Pancreas (tissue), 10 donors: ENCODE measurements at regions not wholly inside any gene's neighbourhood (a gene's known extent, or its start where the extent isn't known, plus 50 kb on each side); places are given as distances from the start of the nearest gene placed in this dataset.

ENCODE experiments used
- ATAC-seq, 4 donors: fragments of 200-7000 bp; cut with Tn5 transposase; one replicate each; pipeline versions ENCODE4 v1.8.0 to v1.9.1; 2020; ENCODE audit warnings: mild to moderate bottlenecking in 4 of 4, moderate library complexity in 4 of 4
- DNase-seq, 6 donors: peaks; one replicate each; pipeline ENCODE4 v3.0.0-alpha.2; 2020
- FAIRE-seq: peaks from 2 replicates; lab custom pipeline; 2012; peaks lifted over from hg19 to GRCh38; lab: Jason Lieb, UNC
- H3K27ac ChIP-seq, 4 donors: fragments of 200-600 bp; sonication (generic); 1 replicate in 3 of 4; 2 replicates in 1 of 4; pipeline versions ENCODE4 v1.5.0 to v1.8.0; 2020
- H3K27me3 ChIP-seq, 4 donors: fragments of 200-600 bp; one replicate each; pipeline ENCODE4 v1.8.0; 2021
- H3K36me3 ChIP-seq, 3 donors: fragments of 200-600 bp; sonication (generic) in 1 of 3; one replicate each; pipeline versions ENCODE4 v1.5.0 to v1.8.0; 2020 to 2021
- H3K4me1 ChIP-seq, 3 donors: fragments of 200-600 bp; one replicate each; pipeline ENCODE4 v1.8.0; 2021
- H3K4me3 ChIP-seq, 4 donors: fragments of 200-600 bp; sonication (generic) in 2 of 4; one replicate each; pipeline versions ENCODE4 v1.5.0 to v1.8.0; 2020 to 2021
- H3K9me3 ChIP-seq, 4 donors: fragments of 200-600 bp; one replicate each; pipeline ENCODE4 v1.8.0; 2021
- CTCF ChIP-seq, 4 donors: fragments of 200-600 bp; sonication (generic) in 3 of 4; IDR thresholded peaks; one replicate each; pipeline versions ENCODE4 v1.5.0 to v1.8.0; 2021; ENCODE audit warnings: antibody characterized with exemption in 4 of 4
- WGBS, 2 donors: extraction: QIAGEN DNeasy Blood & Tissue Kit; methylation state at CpG; one replicate each; pipeline ENCODE4 v1.1.7; 2013; 5-methylcytosine and 5-hydroxymethylcytosine counted together
- intact Hi-C, 3 donors: fragments of 100-400 bp; cut with DNase I; formaldehyde crosslinking; loops; one replicate each; pipeline versions ENCODE4 v1.11.1 to v1.14.2; 2022
- donor health status: healthy with polysubstance abuse.
- donor health status: DM: no; HTN: no; CAD: no; lungs with moderate emphysema.
- donor health status: DM: no; HTN: no; CAD: no.
- donor health status: control.
- donor health status: control.
- donor health status: Bipolar disorder and iron deficiency.
- donor health status: DM: yes; HTN: yes; CAD: no.
- donor health status: DM: no; HTN: no; CAD: no.
- donor health status: DM: no; HTN: no; CAD: no.
- donor health status: DM: yes; HTN: yes; CAD: no.

DNA sequence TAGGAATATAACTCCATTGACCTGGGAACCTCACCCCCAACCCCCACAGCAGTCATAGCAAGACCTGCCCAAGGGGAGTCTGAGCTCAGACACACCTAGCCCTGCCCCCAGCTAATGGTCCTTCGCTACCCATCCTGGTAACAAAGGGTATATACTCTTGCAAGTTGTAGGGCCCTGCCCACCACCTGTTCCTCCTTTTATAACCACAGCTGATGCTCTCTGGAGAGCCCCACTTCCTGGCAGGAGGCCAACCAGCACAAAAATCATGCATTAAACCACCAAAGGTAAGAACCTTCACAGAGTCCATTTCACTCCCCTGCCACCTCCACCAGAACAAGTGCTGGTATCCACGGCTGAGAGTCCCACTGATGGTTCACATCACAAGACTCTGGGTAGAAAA, 1195.3 kb upstream of the SEMA6A start:
- TF ChIP-seq CTCF (IDR thresholded peaks at IDR 0.05): no peak
- WGBS, 2 donors: 79 to 80% methylated on average over 2 of the region's 2 CpGs
- H3K4me3 ChIP-seq: no peak overlapping the region
- no peak for FAIRE-seq
- no peaks in the 10 kb centered on the region for H3K27me3 ChIP-seq
- no peaks in the 10 kb centered on the region for H3K9me3 ChIP-seq
- H3K36me3 ChIP-seq: no peaks in the 10 kb centered on the region
- H3K27ac ChIP-seq: no peak overlapping the region
- intact Hi-C loops: no loop called here
- DNase-seq: no peak
- no peak for ATAC-seq
- H3K4me1 ChIP-seq: no peaks in the 10 kb centered on the region

DNA sequence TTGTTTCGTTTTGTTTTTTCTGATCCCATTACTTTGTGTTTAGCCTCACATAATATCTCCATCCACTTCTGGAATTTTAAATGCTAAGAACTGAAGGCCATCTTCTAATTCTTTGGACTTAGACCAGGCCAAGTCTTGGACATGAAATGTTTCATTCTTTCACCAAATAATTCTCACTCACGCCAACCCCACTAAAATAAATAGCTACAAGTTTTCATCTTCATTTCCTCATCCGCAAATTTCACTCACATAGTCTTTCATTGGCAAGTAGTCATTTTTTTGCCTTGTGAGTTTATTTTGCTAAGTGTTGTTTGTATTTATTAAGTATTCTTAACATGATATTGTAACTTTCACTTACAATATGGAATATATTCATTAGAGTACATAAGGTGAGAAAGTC, 1188.6 kb upstream of the SEMA6A start:
- intact Hi-C loops: no loop called here
- Histone ChIP-seq H3K4me1 (peaks cover 0 to 6% (median 4%) of the 10 kb centered on the region in 3 donors), H3K27me3 (no peaks in the 10 kb centered on the region), H3K36me3 (no peaks in the 10 kb centered on the region), H3K9me3 (no peaks in the 10 kb centered on the region), H3K27ac (no peak overlapping the region), H3K4me3 (no peak overlapping the region)
- no peak for ATAC-seq
- TF ChIP-seq CTCF (IDR thresholded peaks at IDR 0.05): no peak
- no peak for DNase-seq
- FAIRE-seq: no peak
- 63 to 70% methylated on average over 3 of the region's 3 CpGs for WGBS, 2 donors

- DNase-seq (no peak), ATAC-seq (no peak), FAIRE-seq (no peak)
- Histone ChIP-seq H3K27ac (no peak overlapping the region), H3K27me3 (no peaks in the 10 kb centered on the region), H3K36me3 (no peaks in the 10 kb centered on the region), H3K9me3 (no peaks in the 10 kb centered on the region), H3K4me1 (peaks cover 0 to 6% (median 4%) of the 10 kb centered on the region in 3 donors), H3K4me3 (no peak overlapping the region)
- intact Hi-C loops: no loop called here
- TF ChIP-seq CTCF (IDR thresholded peaks at IDR 0.05): no peak
- WGBS, 2 donors: 47 to 60% methylated on average over 2 of the region's 2 CpGs
These were observed 1186.6 kb upstream of the SEMA6A start for GRCh38 chr5:117761186-117761585.

DNA sequence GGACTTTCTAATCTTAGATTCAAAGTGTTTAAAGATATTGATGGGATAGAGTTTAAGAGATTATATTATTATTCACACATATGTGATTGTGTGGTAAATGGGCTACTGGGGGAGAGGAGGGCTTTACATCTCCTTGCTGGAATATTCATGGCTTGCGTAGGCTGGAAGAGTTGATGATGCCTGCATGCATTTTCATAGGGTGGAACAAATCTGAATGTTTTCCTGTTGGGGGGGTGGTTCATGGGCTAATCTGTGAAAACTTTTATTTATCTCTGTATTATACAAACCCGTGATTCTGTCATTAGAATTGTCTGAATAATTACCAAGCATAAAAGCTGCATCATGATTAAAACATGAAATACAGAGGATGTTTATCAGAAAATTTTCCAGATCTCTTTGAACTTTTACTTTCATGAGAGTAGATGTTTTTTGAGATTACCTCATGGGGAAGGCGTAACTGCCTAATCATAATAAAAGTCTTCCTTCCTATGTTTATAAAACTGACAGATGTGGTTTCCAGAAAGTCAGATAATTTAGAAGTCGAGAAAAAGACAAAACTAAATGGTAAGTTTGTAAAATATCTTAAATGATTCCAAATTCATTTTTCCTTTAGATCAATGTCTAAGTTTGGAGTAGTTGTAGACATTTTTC, 1185.4 kb upstream of the SEMA6A start:
- no peak overlapping the region for H3K4me3 ChIP-seq
- H3K4me1 ChIP-seq: peaks cover 0 to 6% (median 4%) of the 10 kb centered on the region in 3 donors
- 66 to 77% methylated on average over 4 of the region's 4 CpGs for WGBS, 2 donors
- FAIRE-seq: no peak
- no peak for ATAC-seq
- H3K9me3 ChIP-seq: no peaks in the 10 kb centered on the region
- H3K27ac ChIP-seq: no peak overlapping the region
- DNase-seq: no peak
- no peaks in the 10 kb centered on the region for H3K36me3 ChIP-seq
- TF ChIP-seq CTCF (IDR thresholded peaks at IDR 0.05): no peak
- intact Hi-C loops: no loop called here
- H3K27me3 ChIP-seq: no peaks in the 10 kb centered on the region

DNA sequence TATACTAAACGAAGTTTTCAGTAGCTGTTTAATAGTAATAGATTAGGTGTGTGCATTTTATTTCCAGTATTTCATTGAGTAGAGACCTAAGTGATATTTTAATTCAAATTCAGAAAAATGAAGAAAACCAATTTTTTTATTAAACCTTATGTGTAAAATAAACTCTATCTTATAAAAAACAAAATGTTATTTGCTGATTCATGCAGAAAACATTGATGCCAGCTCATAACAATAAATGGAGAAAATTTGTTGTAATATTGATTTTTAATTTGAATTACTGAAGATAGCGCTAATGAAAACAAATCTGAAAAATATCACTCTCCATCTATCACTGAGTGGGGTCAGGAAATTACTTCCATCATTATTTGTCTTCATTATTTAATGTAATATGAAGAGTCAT, 1177.8 kb upstream of the SEMA6A start:
- no peak for TF ChIP-seq CTCF (IDR thresholded peaks at IDR 0.05)
- Histone ChIP-seq H3K27me3 (no peaks in the 10 kb centered on the region), H3K9me3 (no peaks in the 10 kb centered on the region), H3K36me3 (no peaks in the 10 kb centered on the region), H3K4me3 (no peak overlapping the region), H3K4me1 (no peaks in the 10 kb centered on the region), H3K27ac (no peak overlapping the region)
- intact Hi-C loops: no loop called here
- no peak for FAIRE-seq
- WGBS, 2 donors: 66 to 73% methylated on average over 2 of the region's 2 CpGs
- DNase-seq: no peak
- no peak for ATAC-seq
